ENCODE measurements at regions not wholly inside any gene's neighbourhood (a gene's known extent, or its start where the extent isn't known, plus 50 kb on each side); places are given as distances from the start of the nearest gene placed in this dataset.

- no peak for TF ChIP-seq POLR2A (IDR thresholded peaks at IDR 0.05)
- no peak for TF ChIP-seq CTCF (IDR thresholded peaks at IDR 0.05)
Measured at GRCh38 chr2:136637402-136637801, 127.9 kb upstream of the THSD7B start.

Measured in breast epithelium (tissue), 3 donors.